Karpas-422 (cell line): ENCODE measurements at regions not wholly inside any gene's neighbourhood (a gene's known extent, or its start where the extent isn't known, plus 50 kb on each side); places are given as distances from the start of the nearest gene placed in this dataset.

Experiments
- DNase-seq: peaks from one replicate; pipeline ENCODE4 v3.0.0-alpha.2; 2015
- H2AFZ ChIP-seq: fragments of 200-600 bp; sonication (generic); 2 replicates; pipeline ENCODE4 v1.6.1; 2014; ENCODE audit warnings: antibody characterized with exemption, low read length, mixed read lengths
- H3K27ac ChIP-seq: fragments of 200-600 bp; sonication (generic); 2 replicates; pipeline ENCODE4 v1.5.1; 2014; ENCODE audit warnings: mild to moderate bottlenecking, low read length, moderate library complexity
- H3K27me3 ChIP-seq: fragments of 200-600 bp; sonication (generic); 2 replicates; pipeline ENCODE4 v1.6.1; 2014; ENCODE audit warnings: low read length, mixed read lengths
- H3K36me3 ChIP-seq: fragments of 200-600 bp; sonication (generic); 2 replicates; pipeline ENCODE4 v1.6.1; 2014; ENCODE audit warnings: low read length, mixed read lengths; ENCODE audit not compliant: insufficient read depth
- H3K4me1 ChIP-seq: fragments of 200-600 bp; sonication (generic); 2 replicates; pipeline ENCODE4 v1.6.1; 2014; ENCODE audit warnings: mild to moderate bottlenecking, low read length, mixed read lengths
- H3K4me2 ChIP-seq: fragments of 200-600 bp; sonication (generic); 2 replicates; pipeline ENCODE4 v1.6.1; 2014; ENCODE audit warnings: low read length, low read depth, mild to moderate bottlenecking; ENCODE audit not compliant: poor library complexity, severe bottlenecking
- H3K4me3 ChIP-seq: fragments of 200-600 bp; sonication (generic); 2 replicates; pipeline ENCODE4 v1.5.1; 2014; ENCODE audit warnings: mild to moderate bottlenecking, antibody characterized with exemption, low read length, mixed read lengths
- H3K79me2 ChIP-seq: fragments of 200-600 bp; sonication (generic); 2 replicates; pipeline ENCODE4 v1.6.1; 2014; ENCODE audit warnings: mild to moderate bottlenecking, low read length, mixed read lengths
- H3K9ac ChIP-seq: fragments of 200-600 bp; sonication (generic); 2 replicates; pipeline ENCODE4 v1.6.0; 2014; ENCODE audit warnings: low read length
- H3K9me2 ChIP-seq: fragments of 200-600 bp; sonication (generic), shearing (Covaris generic); replicated peaks from 2 replicates; pipeline ENCODE4 v1.6.0; 2014; ENCODE audit warnings: mild to moderate bottlenecking, low read length, moderate library complexity; ENCODE audit not compliant: insufficient read depth
- H3K9me3 ChIP-seq: fragments of 300-700, 200-600 bp; sonication (generic); 2 replicates; pipeline ENCODE4 v1.6.1; 2014; ENCODE audit warnings: low read length, mixed read lengths
- H4K20me1 ChIP-seq: fragments of 200-600 bp; sonication (generic); 2 replicates; pipeline ENCODE4 v1.6.1; 2014; ENCODE audit warnings: mild to moderate bottlenecking, antibody characterized with exemption, low read length, low read depth; ENCODE audit not compliant: insufficient read depth

GRCh38 chr3:15948388-15948787 is 150.6 kb upstream of the ANKRD28 start:
- Histone ChIP-seq H3K4me3 (no peak overlapping the region), H2AFZ (no peak overlapping the region), H3K4me1 (no peaks in the 10 kb centered on the region), H3K27me3 (no peaks in the 10 kb centered on the region), H3K79me2 (no peaks in the 10 kb centered on the region), H3K9me2 (no peaks in the 10 kb centered on the region), H3K9ac (no peak overlapping the region), H3K9me3 (no peaks in the 10 kb centered on the region), H3K27ac (no peak overlapping the region), H3K4me2 (no peak overlapping the region), H4K20me1 (no peaks in the 10 kb centered on the region), H3K36me3 (no peaks in the 10 kb centered on the region)
- no peak for DNase-seq

- no peaks in the 10 kb centered on the region for H4K20me1 ChIP-seq
- H3K36me3 ChIP-seq: no peaks in the 10 kb centered on the region
- H3K4me1 ChIP-seq: no peaks in the 10 kb centered on the region
- H3K79me2 ChIP-seq: no peaks in the 10 kb centered on the region
- H3K4me2 ChIP-seq: no peak overlapping the region
- H3K9me2 ChIP-seq: no peaks in the 10 kb centered on the region
- no peak for DNase-seq
- H3K9ac ChIP-seq: no peak overlapping the region
- no peak overlapping the region for H3K27ac ChIP-seq
- H3K27me3 ChIP-seq: no peaks in the 10 kb centered on the region
- no peak overlapping the region for H3K4me3 ChIP-seq
- H3K9me3 ChIP-seq: no peaks in the 10 kb centered on the region
- no peak overlapping the region for H2AFZ ChIP-seq
These were observed 154.9 kb upstream of the ANKRD28 start for GRCh38 chr3:15952543-15953175.

DNA sequence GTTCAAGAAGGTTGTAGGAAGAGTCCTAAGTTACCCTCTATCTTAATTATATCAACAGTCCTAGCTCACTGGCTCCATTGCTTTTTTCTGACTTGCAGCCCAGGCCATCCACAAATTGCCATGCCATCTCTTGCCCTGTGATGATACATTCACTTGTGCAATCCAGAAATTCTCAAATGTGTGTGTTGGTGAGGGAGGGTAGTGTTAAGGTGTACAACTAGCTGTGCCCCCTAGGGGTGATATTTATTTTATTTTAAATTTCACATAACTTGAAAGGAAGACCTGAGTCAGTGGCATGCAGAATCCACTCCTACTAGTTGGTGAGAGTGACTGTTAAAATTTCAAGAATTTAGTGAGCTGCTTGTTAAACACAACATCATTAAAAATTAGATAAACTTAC is 156.1 kb upstream of the ANKRD28 start:
- Histone ChIP-seq H3K9ac (no peak overlapping the region), H3K4me1 (no peaks in the 10 kb centered on the region), H3K4me3 (no peak overlapping the region), H3K9me3 (no peaks in the 10 kb centered on the region), H3K79me2 (no peaks in the 10 kb centered on the region), H3K27me3 (no peaks in the 10 kb centered on the region), H3K9me2 (no peaks in the 10 kb centered on the region), H2AFZ (no peak overlapping the region), H3K27ac (no peak overlapping the region), H4K20me1 (no peaks in the 10 kb centered on the region), H3K36me3 (no peaks in the 10 kb centered on the region), H3K4me2 (no peak overlapping the region)
- DNase-seq: peak; percentile 75

GRCh38 chr3:15955968-15956367 is 158.2 kb upstream of the ANKRD28 start:
- Histone ChIP-seq H3K9ac (no peak overlapping the region), H4K20me1 (no peaks in the 10 kb centered on the region), H3K4me3 (no peak overlapping the region), H3K9me3 (no peaks in the 10 kb centered on the region), H3K27ac (no peak overlapping the region), H3K9me2 (no peaks in the 10 kb centered on the region), H3K27me3 (no peaks in the 10 kb centered on the region), H3K4me1 (no peaks in the 10 kb centered on the region), H3K79me2 (no peaks in the 10 kb centered on the region), H2AFZ (no peak overlapping the region), H3K36me3 (no peaks in the 10 kb centered on the region), H3K4me2 (no peak overlapping the region)
- DNase-seq: no peak

GRCh38 chr3:15958692-15959433 is 161.1 kb upstream of the ANKRD28 start:
- no peaks in the 10 kb centered on the region for H3K36me3 ChIP-seq
- H3K9me2 ChIP-seq: no peaks in the 10 kb centered on the region
- no peaks in the 10 kb centered on the region for H3K9me3 ChIP-seq
- no peak overlapping the region for H3K27ac ChIP-seq
- H2AFZ ChIP-seq: no peak overlapping the region
- H3K27me3 ChIP-seq: no peaks in the 10 kb centered on the region
- H3K9ac ChIP-seq: no peak overlapping the region
- no peak for DNase-seq
- no peak overlapping the region for H3K4me3 ChIP-seq
- H3K79me2 ChIP-seq: no peaks in the 10 kb centered on the region
- H4K20me1 ChIP-seq: no peaks in the 10 kb centered on the region
- no peaks in the 10 kb centered on the region for H3K4me1 ChIP-seq
- no peak overlapping the region for H3K4me2 ChIP-seq

DNA sequence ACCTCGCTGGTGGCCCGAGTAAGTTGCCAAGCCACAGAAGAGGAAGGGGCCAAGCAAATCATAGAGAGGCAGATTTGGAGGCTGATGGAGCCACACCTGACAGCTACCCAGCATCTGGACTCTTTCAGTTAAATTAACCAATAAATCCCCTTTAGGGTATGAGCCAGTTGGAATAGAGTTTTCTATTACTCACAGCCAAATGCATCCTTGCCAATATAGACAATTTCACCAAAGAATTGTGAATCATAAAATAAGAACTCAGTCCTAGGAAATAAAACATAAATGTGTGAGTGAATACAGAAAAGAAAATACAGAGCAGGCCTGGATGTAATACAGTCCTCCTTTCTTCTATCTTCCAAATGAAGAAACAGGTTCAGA is 161.6 kb upstream of the ANKRD28 start:
- Histone ChIP-seq H3K36me3 (no peaks in the 10 kb centered on the region), H3K4me3 (no peak overlapping the region), H3K9me3 (no peaks in the 10 kb centered on the region), H2AFZ (no peak overlapping the region), H3K27me3 (no peaks in the 10 kb centered on the region), H3K27ac (no peak overlapping the region), H3K4me2 (no peak overlapping the region), H3K4me1 (no peaks in the 10 kb centered on the region), H3K9ac (no peak overlapping the region), H3K9me2 (no peaks in the 10 kb centered on the region), H4K20me1 (no peaks in the 10 kb centered on the region), H3K79me2 (no peaks in the 10 kb centered on the region)
- no peak for DNase-seq

DNA sequence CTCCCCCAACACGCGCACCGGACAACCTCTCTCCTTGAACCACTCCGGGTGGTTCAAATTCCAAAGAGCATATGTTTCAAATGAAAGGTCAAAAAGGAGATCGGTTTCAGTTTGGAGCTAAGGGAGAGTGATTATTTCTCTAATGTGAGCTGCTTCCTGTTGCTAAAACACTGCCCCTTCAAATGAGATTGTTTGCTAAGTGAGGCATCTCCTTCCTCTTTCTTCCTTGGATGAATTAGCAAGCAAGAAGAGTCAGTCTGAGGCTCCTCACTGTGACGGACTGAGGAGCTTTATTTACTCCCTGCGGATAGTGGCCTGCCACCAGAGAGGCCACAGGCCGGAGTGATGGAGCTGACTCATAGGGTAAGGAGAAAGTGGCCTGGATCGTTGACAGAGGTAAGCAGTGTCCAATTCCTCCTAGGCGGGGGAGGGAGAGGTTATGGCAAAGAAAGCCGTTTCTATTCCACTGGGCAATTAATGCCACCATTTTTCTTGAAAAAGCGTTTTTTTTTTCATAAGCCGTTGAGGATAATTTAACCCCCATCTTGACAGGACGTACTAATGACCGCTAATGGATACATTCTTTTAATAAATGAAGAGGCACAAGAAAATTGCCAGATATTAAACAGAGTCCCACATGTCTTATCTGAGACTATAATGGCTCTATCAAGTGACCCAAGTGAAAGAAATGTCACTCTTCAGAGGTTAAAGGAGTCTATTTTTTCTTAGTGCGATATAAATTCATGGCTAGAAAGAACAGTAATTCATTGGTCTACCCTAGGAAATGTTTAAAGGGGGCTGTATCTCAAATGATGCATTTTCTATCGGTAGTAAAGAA is 167.0 kb upstream of the ANKRD28 start:
- Histone ChIP-seq H2AFZ (no peak overlapping the region), H4K20me1 (no peaks in the 10 kb centered on the region), H3K9me3 (no peaks in the 10 kb centered on the region)

GRCh38 chr3:15967577-15967976 is 169.8 kb upstream of the ANKRD28 start:
- no peak overlapping the region for H3K4me3 ChIP-seq
- H4K20me1 ChIP-seq: no peaks in the 10 kb centered on the region
- no peak overlapping the region for H3K27ac ChIP-seq
- H3K36me3 ChIP-seq: no peaks in the 10 kb centered on the region
- no peak for DNase-seq
- no peaks in the 10 kb centered on the region for H3K79me2 ChIP-seq
- H2AFZ ChIP-seq: no peak overlapping the region
- H3K4me1 ChIP-seq: no peaks in the 10 kb centered on the region
- no peaks in the 10 kb centered on the region for H3K9me2 ChIP-seq
- no peak overlapping the region for H3K9ac ChIP-seq
- no peaks in the 10 kb centered on the region for H3K27me3 ChIP-seq
- H3K9me3 ChIP-seq: no peaks in the 10 kb centered on the region
- no peak overlapping the region for H3K4me2 ChIP-seq

More for the DNA sequence above, 167.0 kb upstream of the ANKRD28 start:
- Histone ChIP-seq H3K36me3 (no peaks in the 10 kb centered on the region), H3K9me2 (no peaks in the 10 kb centered on the region), H3K4me3 (no peak overlapping the region), H3K9ac (no peak overlapping the region), H3K4me2 (no peak overlapping the region), H3K4me1 (no peaks in the 10 kb centered on the region), H3K27ac (no peak overlapping the region), H3K79me2 (no peaks in the 10 kb centered on the region), H3K27me3 (no peaks in the 10 kb centered on the region)
- DNase-seq: peak; percentile 34
